Mesothelial cell of epicardium (in vitro differentiated cells): ENCODE measurements at regions not wholly inside any gene's neighbourhood (a gene's known extent, or its start where the extent isn't known, plus 50 kb on each side); places are given as distances from the start of the nearest gene placed in this dataset.

Source experiments
- DNase-seq, 2 experiments: peaks; one replicate each; pipeline ENCODE4 v3.0.0; 2021; ENCODE audit warnings: low spot score in 2 of 2; ENCODE audit not compliant: unreplicated experiment in 2 of 2
- H3K27ac Mint-ChIP-seq: 2 replicates; pipeline ENCODE4 v1.8.0; 2021; ENCODE audit warnings: mixed read lengths
- H3K27me3 Mint-ChIP-seq: 2 replicates; pipeline ENCODE4 v1.8.0; 2021; ENCODE audit warnings: low read depth, mixed read lengths
- H3K36me3 Mint-ChIP-seq: 2 replicates; pipeline ENCODE4 v1.8.0; 2021; ENCODE audit warnings: mixed read lengths
- H3K4me1 Mint-ChIP-seq: 2 replicates; pipeline ENCODE4 v1.8.0; 2021; ENCODE audit warnings: mixed read lengths
- H3K4me3 Mint-ChIP-seq: 2 replicates; pipeline ENCODE4 v1.8.0; 2021; ENCODE audit warnings: mild to moderate bottlenecking, moderate library complexity, mixed read lengths
- H3K9me3 Mint-ChIP-seq: 2 replicates; pipeline ENCODE4 v1.8.0; 2021; ENCODE audit warnings: mixed read lengths
- TF ChIP-seq, protein P1 (sequence below): fragments of 200-600 bp; sonication (generic); IDR thresholded peaks from one replicate; pipeline ENCODE4 v1.5.0; 2021; ENCODE audit warnings: antibody characterized with exemption; ENCODE audit not compliant: unreplicated experiment

DNA sequence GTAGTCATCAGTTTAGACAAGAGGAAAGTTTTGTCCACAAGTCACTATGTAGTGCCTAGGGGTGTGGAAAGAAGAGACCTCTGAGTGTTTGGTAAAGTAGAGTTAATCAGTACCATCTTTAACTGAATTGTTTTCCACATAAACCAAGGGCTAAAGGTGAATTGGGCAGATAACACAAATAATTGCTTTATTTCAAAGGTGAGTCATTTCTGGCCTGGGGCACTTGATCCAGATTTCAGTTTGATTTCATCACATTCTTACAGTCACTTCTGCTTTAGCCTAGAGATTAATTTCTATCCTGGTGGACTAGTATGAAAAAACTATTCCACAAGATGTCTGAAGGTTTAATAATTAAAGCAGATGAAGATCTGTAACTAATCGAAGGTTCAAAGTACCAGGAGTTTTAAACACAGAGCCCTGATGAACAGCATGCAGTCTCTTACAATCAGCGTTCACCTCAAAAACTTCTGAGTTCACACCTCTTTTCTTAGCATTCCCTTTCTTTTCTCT, 74.5 kb upstream of the BOD1L1 start:
- no peaks in the 10 kb centered on the region for H3K36me3 Mint-ChIP-seq
- H3K9me3 Mint-ChIP-seq: no peaks in the 10 kb centered on the region
- H3K4me3 Mint-ChIP-seq: no peak overlapping the region
- no peak for DNase-seq
- H3K27me3 Mint-ChIP-seq: peaks cover 5% of the 10 kb centered on the region
- no peak overlapping the region for H3K27ac Mint-ChIP-seq
- peaks cover 27% of the 10 kb centered on the region for H3K4me1 Mint-ChIP-seq
- TF ChIP-seq, protein P1, sequence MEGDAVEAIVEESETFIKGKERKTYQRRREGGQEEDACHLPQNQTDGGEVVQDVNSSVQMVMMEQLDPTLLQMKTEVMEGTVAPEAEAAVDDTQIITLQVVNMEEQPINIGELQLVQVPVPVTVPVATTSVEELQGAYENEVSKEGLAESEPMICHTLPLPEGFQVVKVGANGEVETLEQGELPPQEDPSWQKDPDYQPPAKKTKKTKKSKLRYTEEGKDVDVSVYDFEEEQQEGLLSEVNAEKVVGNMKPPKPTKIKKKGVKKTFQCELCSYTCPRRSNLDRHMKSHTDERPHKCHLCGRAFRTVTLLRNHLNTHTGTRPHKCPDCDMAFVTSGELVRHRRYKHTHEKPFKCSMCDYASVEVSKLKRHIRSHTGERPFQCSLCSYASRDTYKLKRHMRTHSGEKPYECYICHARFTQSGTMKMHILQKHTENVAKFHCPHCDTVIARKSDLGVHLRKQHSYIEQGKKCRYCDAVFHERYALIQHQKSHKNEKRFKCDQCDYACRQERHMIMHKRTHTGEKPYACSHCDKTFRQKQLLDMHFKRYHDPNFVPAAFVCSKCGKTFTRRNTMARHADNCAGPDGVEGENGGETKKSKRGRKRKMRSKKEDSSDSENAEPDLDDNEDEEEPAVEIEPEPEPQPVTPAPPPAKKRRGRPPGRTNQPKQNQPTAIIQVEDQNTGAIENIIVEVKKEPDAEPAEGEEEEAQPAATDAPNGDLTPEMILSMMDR: no peak

DNA sequence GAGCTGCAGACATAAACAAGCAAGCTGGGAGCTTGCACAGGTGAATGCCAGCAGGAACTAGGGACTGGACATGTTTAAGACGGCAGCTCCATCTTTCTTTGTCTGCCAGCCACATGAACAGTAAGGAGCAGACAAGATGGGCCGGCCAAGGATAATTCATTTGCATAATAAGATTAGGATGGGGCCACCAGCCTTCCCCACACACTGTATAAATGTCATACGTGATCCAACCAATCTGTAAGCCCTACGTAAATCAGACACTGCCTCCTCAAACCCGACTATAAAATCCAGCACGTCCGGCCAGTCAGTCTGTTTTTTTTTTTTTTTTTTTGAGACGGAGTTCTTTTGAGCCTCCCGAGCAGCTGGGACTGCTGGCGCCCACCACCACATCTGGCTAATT, 75.6 kb upstream of the BOD1L1 start:
- Mint-ChIP-seq H3K36me3 (no peaks in the 10 kb centered on the region), H3K27me3 (peaks cover 3% of the 10 kb centered on the region), H3K4me1 (peaks cover 27% of the 10 kb centered on the region), H3K27ac (no peak overlapping the region), H3K9me3 (no peaks in the 10 kb centered on the region), H3K4me3 (no peak overlapping the region)
- TF ChIP-seq, protein P1: no peak
- no peak for DNase-seq

DNA sequence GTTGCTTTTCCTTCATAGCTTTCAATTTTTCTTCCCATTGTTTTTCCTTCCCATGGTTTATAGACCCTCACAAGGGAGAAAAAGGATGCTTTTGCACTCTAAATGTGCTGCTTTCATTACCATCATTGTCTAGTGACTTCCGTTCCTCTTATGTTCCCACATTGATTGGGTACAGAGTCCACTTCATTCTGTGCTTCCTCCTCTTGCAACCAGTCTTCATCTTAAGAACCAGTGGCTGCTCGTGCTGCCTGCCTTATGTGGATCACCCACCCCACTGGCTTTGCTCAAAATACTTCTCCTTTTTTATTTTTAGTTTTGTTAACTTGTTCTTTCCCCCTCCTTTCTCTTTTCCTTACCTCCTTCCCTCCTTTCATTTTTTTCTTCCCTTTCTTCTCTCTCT, 76.5 kb upstream of the BOD1L1 start:
- Mint-ChIP-seq H3K27me3 (peaks cover 1% of the 10 kb centered on the region), H3K4me1 (peaks cover 27% of the 10 kb centered on the region), H3K9me3 (no peaks in the 10 kb centered on the region), H3K4me3 (no peak overlapping the region), H3K36me3 (no peaks in the 10 kb centered on the region), H3K27ac (no peak overlapping the region)
- TF ChIP-seq, protein P1: no peak
- DNase-seq: no peak

DNA sequence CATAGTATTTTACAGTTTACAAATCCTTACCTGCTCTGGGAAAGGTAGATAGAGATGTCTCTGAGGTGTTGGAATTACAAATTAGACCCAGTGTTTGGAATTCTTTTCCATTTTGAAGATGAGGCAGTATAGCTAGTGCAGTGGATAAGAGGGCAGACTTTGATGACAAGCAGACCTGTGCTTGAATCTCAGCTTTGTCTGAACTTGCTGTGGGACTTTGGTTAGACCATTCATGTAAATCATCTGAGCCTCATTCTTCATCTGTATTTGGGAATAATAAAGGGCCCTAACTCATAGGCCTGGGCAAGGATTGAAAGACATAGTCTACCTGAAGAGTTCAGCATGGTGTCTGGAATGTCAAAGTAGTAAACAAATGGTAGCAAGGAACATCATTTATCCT, 77.2 kb upstream of the BOD1L1 start:
- TF ChIP-seq, protein P1: no peak
- no peaks in the 10 kb centered on the region for H3K36me3 Mint-ChIP-seq
- H3K4me3 Mint-ChIP-seq: no peak overlapping the region
- H3K9me3 Mint-ChIP-seq: no peaks in the 10 kb centered on the region
- peaks cover 27% of the 10 kb centered on the region for H3K4me1 Mint-ChIP-seq
- no peak overlapping the region for H3K27ac Mint-ChIP-seq
- no peak for DNase-seq
- peaks cover 1% of the 10 kb centered on the region for H3K27me3 Mint-ChIP-seq

DNA sequence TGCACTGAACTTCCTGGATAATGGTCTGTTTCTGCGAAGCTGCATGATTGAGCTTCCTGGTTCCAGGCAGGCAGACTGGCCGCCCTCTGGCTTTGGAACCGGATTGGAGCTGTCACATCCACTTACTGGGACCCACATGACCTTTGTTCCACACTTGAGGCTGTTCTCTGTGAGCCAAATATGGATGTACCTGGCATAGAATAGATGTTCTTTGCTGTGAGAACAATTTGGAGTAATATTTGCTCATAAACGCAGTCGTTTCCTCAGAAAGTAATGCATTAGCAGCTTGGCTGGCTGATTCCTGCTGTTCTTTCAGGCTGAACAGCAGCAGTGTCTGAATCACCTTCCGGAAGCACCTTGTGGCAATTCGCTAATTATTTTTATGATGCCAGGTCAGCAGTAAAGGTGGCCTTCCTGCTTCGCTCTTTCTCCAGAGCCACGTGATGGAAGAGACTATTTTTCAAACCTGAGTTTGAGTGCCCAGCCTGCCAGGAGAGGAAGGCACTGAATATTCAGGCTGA, 78.1 kb upstream of the BOD1L1 start:
- TF ChIP-seq, protein P1: no peak
- H3K27ac Mint-ChIP-seq: no peak overlapping the region

DNA sequence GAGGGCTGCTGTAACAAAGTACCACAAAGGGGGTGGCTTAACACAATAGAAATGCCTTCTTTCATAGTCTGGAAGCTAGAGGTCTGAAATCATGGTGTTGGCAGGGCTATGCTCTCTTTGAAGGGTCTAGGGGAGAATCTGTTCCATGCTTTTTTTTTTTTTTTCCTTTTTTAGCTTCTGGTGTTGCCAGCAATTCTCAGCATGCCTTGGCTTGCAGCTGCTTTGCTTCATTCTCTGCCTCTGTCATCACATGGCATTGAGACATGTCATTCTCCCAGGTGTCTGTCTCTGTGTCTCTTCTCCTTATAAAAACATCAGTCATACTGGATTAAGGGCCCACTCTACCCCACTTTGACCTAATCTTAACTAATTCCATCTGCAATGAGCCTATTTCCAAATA, 78.6 kb upstream of the BOD1L1 start:
- Mint-ChIP-seq H3K4me3 (no peak overlapping the region), H3K27ac (peak overlapping the region; percentile 60), H3K27me3 (no peaks in the 10 kb centered on the region), H3K9me3 (no peaks in the 10 kb centered on the region), H3K4me1 (peaks cover 27% of the 10 kb centered on the region), H3K36me3 (no peaks in the 10 kb centered on the region)
- TF ChIP-seq, protein P1: no peak
- DNase-seq: no peak

More for the DNA sequence above, 78.1 kb upstream of the BOD1L1 start:
- peaks cover 27% of the 10 kb centered on the region for H3K4me1 Mint-ChIP-seq
- H3K9me3 Mint-ChIP-seq: no peaks in the 10 kb centered on the region
- H3K4me3 Mint-ChIP-seq: no peak overlapping the region
- DNase-seq: no peak
- H3K27me3 Mint-ChIP-seq: no peaks in the 10 kb centered on the region
- no peaks in the 10 kb centered on the region for H3K36me3 Mint-ChIP-seq
